ENCODE measurements at regions not wholly inside any gene's neighbourhood (a gene's known extent, or its start where the extent isn't known, plus 50 kb on each side); places are given as distances from the start of the nearest gene placed in this dataset.

DNA sequence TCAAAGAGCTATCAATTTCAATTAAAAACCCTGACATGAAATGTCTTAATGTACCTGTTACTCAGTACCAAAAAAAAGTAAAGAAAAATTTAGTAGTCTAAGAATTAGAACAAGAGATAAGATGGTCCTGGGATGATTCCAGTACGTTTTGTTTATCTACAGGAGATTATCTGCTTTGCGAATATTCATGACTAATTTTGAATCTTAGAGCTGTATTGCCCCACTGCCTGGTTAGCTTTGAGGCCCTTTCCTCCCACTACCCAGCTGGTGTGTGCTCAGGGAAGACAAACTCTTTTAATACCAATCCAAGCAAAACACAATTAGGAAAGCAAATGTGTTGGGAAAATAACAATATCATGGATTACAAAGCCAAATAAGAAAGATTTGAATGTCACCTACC lies 263.5 kb downstream of the FOXG1 start:
- TF ChIP-seq, protein P1, sequence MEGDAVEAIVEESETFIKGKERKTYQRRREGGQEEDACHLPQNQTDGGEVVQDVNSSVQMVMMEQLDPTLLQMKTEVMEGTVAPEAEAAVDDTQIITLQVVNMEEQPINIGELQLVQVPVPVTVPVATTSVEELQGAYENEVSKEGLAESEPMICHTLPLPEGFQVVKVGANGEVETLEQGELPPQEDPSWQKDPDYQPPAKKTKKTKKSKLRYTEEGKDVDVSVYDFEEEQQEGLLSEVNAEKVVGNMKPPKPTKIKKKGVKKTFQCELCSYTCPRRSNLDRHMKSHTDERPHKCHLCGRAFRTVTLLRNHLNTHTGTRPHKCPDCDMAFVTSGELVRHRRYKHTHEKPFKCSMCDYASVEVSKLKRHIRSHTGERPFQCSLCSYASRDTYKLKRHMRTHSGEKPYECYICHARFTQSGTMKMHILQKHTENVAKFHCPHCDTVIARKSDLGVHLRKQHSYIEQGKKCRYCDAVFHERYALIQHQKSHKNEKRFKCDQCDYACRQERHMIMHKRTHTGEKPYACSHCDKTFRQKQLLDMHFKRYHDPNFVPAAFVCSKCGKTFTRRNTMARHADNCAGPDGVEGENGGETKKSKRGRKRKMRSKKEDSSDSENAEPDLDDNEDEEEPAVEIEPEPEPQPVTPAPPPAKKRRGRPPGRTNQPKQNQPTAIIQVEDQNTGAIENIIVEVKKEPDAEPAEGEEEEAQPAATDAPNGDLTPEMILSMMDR (IDR thresholded peaks at IDR 0.05; ENCODE audit: low read depth, low read length) = no peak
- no peak for TF ChIP-seq EZH2phosphoT487 (IDR thresholded peaks at IDR 0.05; ENCODE audit: low read depth)

All from OCI-LY3 (cell line).